GM12872 (cell line): ENCODE measurements at regions not wholly inside any gene's neighbourhood (a gene's known extent, or its start where the extent isn't known, plus 50 kb on each side); places are given as distances from the start of the nearest gene placed in this dataset.

Source experiments
- CTCF ChIP-seq: IDR thresholded peaks from 3 replicates; pipeline ENCODE4 v1.5.1; 2011; ENCODE audit warnings: low read depth, mild to moderate bottlenecking, low read length, moderate library complexity; ENCODE audit not compliant: insufficient read depth

- no peak for TF ChIP-seq CTCF
Measured at GRCh38 chr22:27214691-27215090, 557.3 kb downstream of the MIAT start.

GRCh38 chr22:27215871-27216270 lies 558.5 kb downstream of the MIAT start:
- no peak for TF ChIP-seq CTCF

- TF ChIP-seq CTCF, result no peak
Measured at GRCh38 chr22:27216444-27216843, 559.1 kb downstream of the MIAT start.

- TF ChIP-seq CTCF, result no peak
Measured at GRCh38 chr22:27217154-27217553, 559.8 kb downstream of the MIAT start.

- no peak for TF ChIP-seq CTCF
Measured at GRCh38 chr22:27218012-27218920, 560.9 kb downstream of the MIAT start.

GRCh38 chr22:27219036-27219435 lies 561.6 kb downstream of the MIAT start:
- no peak for TF ChIP-seq CTCF

GRCh38 chr22:27220339-27220738 lies 563.0 kb downstream of the MIAT start:
- no peak for TF ChIP-seq CTCF

- no peak for TF ChIP-seq CTCF
Measured at GRCh38 chr22:27222178-27222577, 564.8 kb downstream of the MIAT start.
